Muscle of arm (tissue), 1 donor: ENCODE measurements at regions not wholly inside any gene's neighbourhood (a gene's known extent, or its start where the extent isn't known, plus 50 kb on each side); places are given as distances from the start of the nearest gene placed in this dataset.
"Not testable (repeated sequence)": the region's sequence is repeated elsewhere in the genome, so short reads cannot be mapped to it uniquely, and the experiment has no call there.

Source experiments
- DNase-seq: peaks from one replicate; pipeline ENCODE4 v3.0.0-alpha.2; 2013

DNA sequence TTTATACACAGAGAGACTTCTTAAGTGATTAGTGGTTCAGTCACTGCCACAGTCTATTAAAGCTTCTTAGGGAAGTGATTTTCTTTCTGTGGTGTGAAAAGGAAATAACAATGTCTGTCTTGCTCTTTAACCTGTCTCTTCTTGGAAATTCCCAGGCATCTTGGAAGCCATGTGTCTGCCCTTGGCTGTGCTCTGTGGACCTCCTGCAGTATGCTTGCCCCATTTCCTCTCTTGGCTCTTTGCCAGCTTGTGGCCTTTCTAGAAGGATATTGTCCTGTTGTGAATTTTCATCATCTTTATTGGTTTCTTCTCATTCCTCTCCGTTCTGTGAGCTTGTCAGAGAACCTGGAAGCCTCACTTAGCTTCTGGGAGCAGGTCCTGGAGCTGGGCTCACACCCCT lies 338.4 kb upstream of the C2CD4B start:
- no peak for DNase-seq

DNA sequence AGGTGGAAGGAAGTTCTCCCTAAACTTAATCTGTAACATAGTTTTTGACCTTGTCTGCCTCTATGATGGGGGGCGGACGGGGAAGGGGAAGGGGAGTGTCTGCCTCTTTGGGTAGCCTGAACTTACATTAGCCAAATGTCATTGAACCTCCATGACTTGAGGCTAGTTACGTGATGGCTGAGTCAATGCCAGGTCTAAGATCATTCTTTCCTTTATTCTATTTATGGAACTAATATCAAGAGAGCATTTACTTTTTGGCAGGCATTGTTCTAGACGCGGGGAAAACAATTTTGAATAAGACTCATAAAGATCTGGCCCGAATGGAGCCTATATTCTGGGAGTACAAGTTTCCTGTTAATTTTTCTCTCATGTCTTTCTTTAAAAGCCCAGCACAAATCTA lies 340.7 kb upstream of the C2CD4B start:
- peak; percentile 71 for DNase-seq

DNA sequence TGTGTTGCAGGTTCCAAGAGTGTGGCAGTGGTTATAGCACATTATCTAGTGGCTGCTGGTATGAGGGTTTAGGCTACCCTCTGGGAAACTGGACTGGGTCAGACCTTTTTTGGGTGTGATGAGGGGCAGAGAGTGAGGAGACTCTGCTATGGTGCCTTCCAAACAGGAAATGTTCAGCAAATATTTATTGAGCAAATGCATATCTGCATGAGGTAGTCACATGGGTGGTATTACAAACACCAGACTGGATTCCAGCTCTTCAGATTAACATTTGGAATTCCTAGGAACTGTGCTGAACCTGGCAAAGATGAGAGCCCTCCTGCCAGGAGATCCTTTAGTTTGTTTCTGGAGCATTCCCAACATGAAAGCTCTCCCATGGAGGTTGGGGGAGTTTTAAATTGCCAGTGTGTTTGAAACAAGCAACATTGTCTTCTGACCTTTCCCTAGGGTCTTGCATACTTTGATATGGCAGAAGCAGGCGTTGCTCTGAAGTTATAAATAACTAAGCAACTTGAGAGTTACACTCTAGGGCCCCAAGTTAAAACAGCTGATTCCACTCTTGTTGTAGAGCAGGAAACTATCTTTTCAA lies 341.2 kb upstream of the C2CD4B start:
- no peak for DNase-seq

DNA sequence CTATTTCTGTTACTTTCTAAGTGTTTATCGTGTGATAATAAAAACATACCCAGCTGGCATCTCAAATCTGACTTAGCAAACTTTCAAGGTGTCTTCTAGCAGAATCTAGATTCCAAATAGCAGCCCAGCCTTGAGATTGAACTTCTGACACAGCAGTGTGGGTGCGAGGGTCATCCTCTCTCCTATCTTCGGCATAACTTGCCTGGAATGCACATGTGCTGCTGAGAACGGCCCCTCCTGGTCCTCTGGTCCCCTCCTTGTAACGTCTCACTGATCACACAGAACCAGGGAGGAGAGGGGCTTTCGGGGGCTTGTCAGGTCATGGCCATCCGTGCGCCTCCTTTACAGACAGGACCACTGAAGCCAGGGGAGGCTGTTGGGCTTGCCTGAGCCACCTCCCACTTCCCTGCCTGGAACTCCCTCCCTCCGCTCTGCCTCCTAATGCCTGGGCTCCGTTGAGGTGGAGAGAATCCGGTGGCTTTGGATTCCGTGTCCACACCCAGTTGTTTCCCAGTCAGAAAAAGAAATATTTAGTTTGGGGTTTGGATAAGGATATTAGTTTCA lies 344.4 kb upstream of the C2CD4B start:
- no peak for DNase-seq

GRCh38 chr15:62510791-62511190 lies 345.7 kb upstream of the C2CD4B start:
- no peak for DNase-seq

GRCh38 chr15:62512904-62513303 lies 347.8 kb upstream of the C2CD4B start:
- DNase-seq = no peak

- no peak for DNase-seq
Observed at GRCh38 chr15:62513893-62514292, 348.8 kb upstream of the C2CD4B start.

DNA sequence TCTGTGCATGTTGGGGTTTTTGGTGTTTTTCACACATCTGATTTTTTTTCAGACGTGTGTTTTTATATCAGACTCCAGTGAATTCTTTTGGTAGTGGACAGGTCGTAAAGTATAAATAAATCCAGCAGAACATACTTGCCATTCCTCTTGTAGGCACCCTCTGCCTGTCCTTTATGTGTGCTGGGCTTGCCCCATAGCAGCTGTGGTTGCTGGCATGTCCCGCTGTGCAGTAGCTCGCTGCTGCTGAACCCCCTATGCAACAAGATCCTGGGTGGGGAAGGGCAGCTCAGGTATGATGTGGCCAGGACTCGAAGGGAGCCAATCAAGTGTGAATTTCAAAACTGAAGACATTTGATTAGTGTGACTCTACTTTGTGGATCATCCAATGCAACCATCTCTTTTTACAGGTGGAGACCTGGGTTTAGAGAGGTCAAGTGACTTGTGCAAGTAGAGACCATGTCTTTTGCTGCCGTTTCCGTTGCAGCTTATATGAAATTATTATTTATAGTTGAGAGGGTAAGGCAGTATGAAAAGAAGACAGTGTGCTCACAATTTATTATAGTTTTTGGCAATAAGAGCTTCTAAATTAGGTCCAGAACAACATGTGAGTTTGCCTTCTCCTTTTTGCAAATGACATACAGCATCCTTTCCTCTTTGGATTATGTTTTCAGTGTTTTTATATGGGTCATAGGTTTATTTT lies 350.8 kb upstream of the C2CD4B start:
- DNase-seq = no peak

DNA sequence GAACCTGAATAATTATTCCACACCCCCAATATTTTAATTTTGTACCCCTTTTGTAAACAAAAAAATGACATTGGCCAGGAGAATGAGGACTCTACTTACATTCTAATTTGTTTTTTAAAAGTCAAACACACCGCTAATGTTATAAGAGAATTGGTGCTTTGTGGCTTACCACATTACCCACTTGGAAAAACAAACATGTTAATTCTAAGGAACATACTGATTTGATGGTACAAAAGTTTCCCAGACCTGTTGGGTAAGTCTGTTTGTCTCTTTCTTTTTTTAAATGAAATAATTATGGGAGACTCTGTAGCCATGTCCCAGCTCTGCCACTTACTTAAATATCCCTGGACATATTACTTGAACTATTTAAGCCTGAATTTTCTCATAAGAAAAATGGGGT lies 352.5 kb upstream of the C2CD4B start:
- no peak for DNase-seq

DNA sequence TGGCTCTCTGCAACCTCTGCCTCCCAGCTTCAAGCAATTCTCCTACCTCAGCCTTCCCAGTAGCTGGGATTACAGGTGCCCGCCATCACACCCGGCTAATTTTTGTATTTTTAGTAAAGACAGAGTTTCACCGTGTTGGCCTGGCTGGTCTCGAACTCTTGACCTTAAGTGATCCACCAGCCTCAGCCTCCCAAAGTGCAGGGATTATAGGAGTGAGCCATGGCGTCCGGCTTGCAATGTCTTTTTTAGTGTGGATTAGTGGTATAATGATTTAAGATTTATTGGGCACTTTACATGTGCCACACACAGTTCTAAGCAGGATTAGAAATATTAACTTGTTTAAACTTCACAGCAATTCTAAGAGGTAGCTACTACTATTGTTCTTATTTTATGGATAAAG lies 353.6 kb upstream of the C2CD4B start:
- DNase-seq = not testable (repeated sequence)

GRCh38 chr15:62519900-62520299 lies 354.8 kb upstream of the C2CD4B start:
- DNase-seq = no peak

DNA sequence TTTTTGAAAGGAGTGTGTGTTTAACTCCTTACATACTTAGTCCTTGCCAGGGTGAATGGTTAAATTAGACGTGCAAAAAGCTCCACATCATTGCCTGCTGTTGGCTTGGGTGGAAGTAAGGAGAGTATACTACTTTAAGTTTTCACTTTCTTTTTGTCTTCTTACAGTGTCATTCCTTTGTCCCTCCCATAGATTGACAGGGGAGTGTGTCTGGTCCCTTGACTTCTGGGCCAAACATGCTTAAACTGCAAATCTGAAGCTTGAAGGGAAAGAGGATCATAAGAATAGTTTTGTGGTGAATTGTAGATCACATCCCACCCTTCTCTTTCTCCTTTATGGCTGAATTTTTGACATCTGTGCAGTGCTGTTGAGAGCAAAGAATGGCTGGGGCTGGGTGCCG lies 355.8 kb upstream of the C2CD4B start:
- no peak for DNase-seq

- no peak for DNase-seq
Observed at GRCh38 chr15:62521396-62521795, 356.3 kb upstream of the C2CD4B start.

DNA sequence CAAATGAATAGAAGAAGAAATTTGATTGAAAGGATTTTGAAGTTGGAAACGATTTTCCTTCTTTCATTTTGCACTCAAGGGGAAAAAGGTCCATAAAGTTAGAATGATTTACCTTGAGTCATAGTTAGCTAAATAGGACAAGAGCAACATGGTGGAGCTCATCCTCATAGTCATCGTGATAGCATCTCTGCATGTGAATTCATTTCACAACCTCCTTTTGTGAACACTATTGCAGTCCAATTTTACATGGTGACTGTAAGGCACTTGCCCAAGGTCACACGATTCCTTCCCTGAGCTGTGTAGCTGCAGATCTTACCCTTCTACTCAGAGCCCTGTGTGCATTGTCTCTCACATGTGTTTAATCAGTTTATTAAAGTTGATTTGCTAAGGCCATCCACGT lies 359.8 kb upstream of the C2CD4B start:
- no peak for DNase-seq

- DNase-seq = no peak
Observed at GRCh38 chr15:62527387-62527786, 362.3 kb upstream of the C2CD4B start.

DNA sequence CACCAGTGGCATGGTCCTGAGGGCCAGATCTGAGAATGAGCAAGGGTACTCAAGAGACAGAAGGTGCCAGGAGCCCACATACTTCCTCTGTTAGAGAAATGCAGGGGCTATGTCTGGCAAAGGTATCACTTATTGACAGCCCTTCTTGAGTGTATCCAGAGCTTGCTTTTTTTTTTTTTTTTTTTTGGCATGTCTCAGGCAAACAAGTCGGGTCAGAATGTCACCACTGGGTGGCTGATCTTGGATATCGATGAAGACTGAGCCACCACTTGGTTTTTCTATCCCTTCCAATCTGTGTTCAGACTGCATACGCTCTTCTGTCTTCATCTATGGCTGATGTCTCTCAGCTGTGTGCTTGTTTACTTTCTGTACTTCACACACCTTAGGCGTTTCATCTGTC lies 363.4 kb upstream of the C2CD4B start:
- no peak for DNase-seq

GRCh38 chr15:62532367-62532766 lies 367.3 kb upstream of the C2CD4B start:
- no peak for DNase-seq

- no peak for DNase-seq
Observed at GRCh38 chr15:62533687-62534086, 368.6 kb upstream of the C2CD4B start.

DNA sequence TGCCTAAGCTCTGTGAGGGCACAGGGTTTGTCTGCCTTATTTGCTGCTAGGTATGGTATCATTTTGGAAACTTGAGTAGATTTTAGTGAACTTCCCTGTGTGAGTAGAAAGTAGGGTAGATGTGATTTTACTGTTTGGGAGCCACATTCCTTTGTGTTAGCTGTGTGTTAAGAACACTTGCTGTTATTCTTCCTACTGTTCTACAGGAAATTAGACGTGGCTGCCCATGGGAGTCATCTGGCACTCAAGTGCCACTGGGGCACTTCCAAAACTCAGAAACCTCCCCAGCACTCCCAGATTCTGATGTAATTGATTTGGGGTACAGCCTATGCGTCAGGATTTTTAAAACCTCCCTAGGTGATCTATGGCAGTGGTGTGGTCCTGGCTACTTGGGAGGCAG lies 369.9 kb upstream of the C2CD4B start:
- no peak for DNase-seq

GRCh38 chr15:62539236-62539635 lies 374.2 kb upstream of the C2CD4B start:
- DNase-seq = no peak

- DNase-seq = no peak
Observed at GRCh38 chr15:62541250-62541649, 376.2 kb upstream of the C2CD4B start.

GRCh38 chr15:62541846-62542245 lies 376.8 kb upstream of the C2CD4B start:
- DNase-seq = no peak

- DNase-seq = no peak
Observed at GRCh38 chr15:62544446-62544845, 379.4 kb upstream of the C2CD4B start.
